GM12878 (cell line): ENCODE measurements at regions not wholly inside any gene's neighbourhood (a gene's known extent, or its start where the extent isn't known, plus 50 kb on each side); places are given as distances from the start of the nearest gene placed in this dataset.

ENCODE experiments used
- ATAC-seq: fragments of 200-7000 bp; cut with Tn5 transposase; 3 replicates; pipeline ENCODE4 v1.9.1; 2020; ENCODE audit warnings: mild to moderate bottlenecking, moderate library complexity
- BruUV-seq: library from RNA; stranded (reverse); fragments of 400-500 nt; replicated peaks from 2 replicates; lab custom pipeline; 2021; lab: Mats Ljungman, UMichigan
- CTCF ChIA-PET: fragments of 300-600 bp; sonication (Branson Sonifier 250); formaldehyde crosslinking; extraction: SDS; loops from one replicate; lab custom pipeline; 2021; ENCODE audit warnings: inconsistent platforms; lab: Yijun Ruan, JAX
- POLR2A ChIA-PET: fragments of 350-600 bp; formaldehyde crosslinking; extraction: SDS; loops from one replicate; lab custom pipeline; 2021; ENCODE audit warnings: inconsistent platforms; lab: Charles Lee
- RAD21 ChIA-PET: fragments of 300-600 bp; sonication (Branson Sonifier 250); formaldehyde crosslinking; loops from one replicate; lab custom pipeline; 2023; ENCODE audit warnings: antibody characterized with exemption; ENCODE audit not compliant: unreplicated experiment; lab: Charles Lee
- SMC1A ChIA-PET: fragments of 300-600 bp; sonication (Branson Sonifier 250); formaldehyde crosslinking; loops from one replicate; lab custom pipeline; 2023; ENCODE audit not compliant: unreplicated experiment, uncharacterized antibody; lab: Charles Lee
- DNase-seq: peaks from one replicate; pipeline ENCODE4 v3.0.0-alpha.2; 2011; ENCODE audit warnings: low read depth, low spot score
- FAIRE-seq: peaks from 3 replicates; lab custom pipeline; 2011; peaks lifted over from hg19 to GRCh38; lab: Jason Lieb, UNC
- H2AFZ ChIP-seq: 2 replicates; pipeline ENCODE4 v1.6.0; 2011; ENCODE audit warnings: low read depth, low read length, control low read depth; ENCODE audit not compliant: control insufficient read depth
- H3K27ac ChIP-seq: 2 replicates; pipeline ENCODE4 v1.5.1; 2011; ENCODE audit warnings: control low read depth; ENCODE audit not compliant: control insufficient read depth, insufficient read depth
- H3K27me3 ChIP-seq, 2 experiments: replicated peaks in 1 of 2; 2 replicates each; pipeline versions ENCODE4 v1.6.0 to v1.6.1; 2011; ENCODE audit warnings: low read length in 1 of 2; ENCODE audit not compliant: control insufficient read depth in 2 of 2, insufficient read depth in 2 of 2
- H3K36me3 ChIP-seq, 2 experiments: 2 replicates each; pipeline ENCODE4 v1.5.1; 2011; ENCODE audit warnings: low read length in 1 of 2; ENCODE audit not compliant: control insufficient read depth in 2 of 2, insufficient read depth in 2 of 2
- H3K4me1 ChIP-seq: 2 replicates; pipeline ENCODE4 v1.6.1; 2011; ENCODE audit warnings: mild to moderate bottlenecking, low read length, moderate library complexity, mixed read lengths; ENCODE audit not compliant: control insufficient read depth, insufficient read depth
- H3K4me2 ChIP-seq: 2 replicates; pipeline ENCODE4 v1.6.0; 2011; ENCODE audit warnings: control low read depth; ENCODE audit not compliant: control insufficient read depth, insufficient read depth
- H3K4me3 ChIP-seq: fragments of 200-600 bp; sonication (generic); 2 replicates; pipeline ENCODE4 v1.5.1; 2016
- H3K79me2 ChIP-seq: 2 replicates; pipeline ENCODE4 v1.6.0; 2011; ENCODE audit warnings: low read length; ENCODE audit not compliant: control insufficient read depth, insufficient read depth
- H3K9ac ChIP-seq: 2 replicates; pipeline ENCODE4 v1.8.0; 2011; ENCODE audit warnings: low read length, control low read depth, mixed read lengths; ENCODE audit not compliant: control insufficient read depth, insufficient read depth
- H3K9me3 ChIP-seq: replicated peaks from 3 replicates; pipeline ENCODE4 v1.5.1; 2011; ENCODE audit warnings: mild to moderate bottlenecking, low read length; ENCODE audit not compliant: control insufficient read depth, insufficient read depth
- H4K20me1 ChIP-seq: 2 replicates; pipeline ENCODE4 v1.6.0; 2011; ENCODE audit not compliant: control insufficient read depth, insufficient read depth
- BHLHE40 ChIP-seq, 2 experiments: fragments of 450-650 bp in 1 of 2; IDR thresholded peaks; 2 replicates each; pipeline ENCODE4 v1.6.1; 2011 to 2017; ENCODE audit warnings: low read depth in 2 of 2, borderline replicate concordance in 1 of 2, improper control_type of control experiment in 1 of 2, low read length in 1 of 2, mild to moderate bottlenecking in 1 of 2
- BMI1 ChIP-seq: fragments of 450-650 bp; IDR thresholded peaks from 2 replicates; pipeline ENCODE4 v1.6.1; 2016; ENCODE audit warnings: mild to moderate bottlenecking, moderate library complexity, borderline replicate concordance
- CHD2 ChIP-seq: IDR thresholded peaks from 2 replicates; pipeline ENCODE4 v1.6.1; 2011; ENCODE audit warnings: low read depth, low read length, improper control_type of control experiment, borderline replicate concordance
- EED ChIP-seq: sonication (generic); IDR thresholded peaks from 2 replicates; pipeline ENCODE4 v1.6.1; 2016; ENCODE audit warnings: antibody characterized with exemption, low read depth
- EP300 ChIP-seq, 2 experiments: fragments of 150-350 bp in 1 of 2; IDR thresholded peaks; 2 replicates each; pipeline ENCODE4 v1.6.1; 2011 to 2012; ENCODE audit warnings: low read depth in 2 of 2, low read length in 2 of 2, borderline replicate concordance in 1 of 2, improper control_type of control experiment in 1 of 2, inconsistent platforms in 1 of 2; ENCODE audit not compliant: control insufficient read depth in 1 of 2
- EZH2 ChIP-seq: IDR thresholded peaks from 2 replicates; pipeline ENCODE4 v1.6.1; 2012; ENCODE audit warnings: low read depth, mild to moderate bottlenecking, control low read depth, inconsistent platforms, low read length, borderline replicate concordance; ENCODE audit not compliant: control insufficient read depth
- IKZF2 ChIP-seq, 2 experiments: fragments of 450-650 bp; IDR thresholded peaks; 2 replicates each; pipeline ENCODE4 v1.6.1; 2017; ENCODE audit warnings: mild to moderate bottlenecking in 2 of 2, moderate library complexity in 2 of 2
- LARP7 ChIP-seq: fragments of 450-650 bp; IDR thresholded peaks from 2 replicates; pipeline ENCODE4 v1.6.1; 2017; ENCODE audit warnings: mild to moderate bottlenecking
- MTA2 ChIP-seq: fragments of 450-650 bp; IDR thresholded peaks from 2 replicates; pipeline ENCODE4 v1.6.1; 2016; ENCODE audit warnings: low read depth, mild to moderate bottlenecking, moderate library complexity
- NFYA ChIP-seq: IDR thresholded peaks from 2 replicates; pipeline ENCODE4 v1.6.1; 2011; ENCODE audit warnings: low read depth, mild to moderate bottlenecking, low read length, improper control_type of control experiment, borderline replicate concordance
- RELA ChIP-seq: fragments of 450-650 bp; IDR thresholded peaks from 2 replicates; pipeline ENCODE4 v1.8.0; 2014; ENCODE audit warnings: borderline replicate concordance; ENCODE audit not compliant: partially characterized antibody
- SP1 ChIP-seq: IDR thresholded peaks from one replicate; pipeline ENCODE4 v1.6.1; 2011; ENCODE audit warnings: low read depth, low read length
- TBL1XR1 ChIP-seq: IDR thresholded peaks from 2 replicates; pipeline ENCODE4 v1.6.1; 2012; ENCODE audit warnings: low read depth, low read length, improper control_type of control experiment
- WGBS: methylation state at CpG from one replicate; pipeline ENCODE4 v1.1.6; 2016; ENCODE audit warnings: low lambda C conversion rate; ENCODE audit not compliant: insufficient replicate concordance, insufficient coverage; ENCODE audit errors: missing lambda C conversion rate; 5-methylcytosine and 5-hydroxymethylcytosine counted together
- in situ Hi-C: fragments of 300-500 bp; cut with MboI; formaldehyde crosslinking; loops from 9 replicates; pipeline ENCODE4 v1.14.3; 2018; ENCODE audit warnings: mixed read lengths
- intact Hi-C: fragments of 100-400 bp; cut with micrococcal nuclease; formaldehyde crosslinking; loops from one replicate; pipeline ENCODE4 v1.14.2; 2022; ENCODE audit not compliant: unreplicated experiment
- TF ChIP-seq, protein P1 (sequence below): fragments of 450-650 bp; IDR thresholded peaks from 2 replicates; pipeline ENCODE4 v1.6.1; 2017; ENCODE audit warnings: low read depth, mild to moderate bottlenecking, moderate library complexity
- TF ChIP-seq, protein P2 (sequence below): fragments of 150-350 bp; IDR thresholded peaks from 2 replicates; pipeline ENCODE4 v1.6.1; 2016; ENCODE audit warnings: low read depth, low read length

DNA sequence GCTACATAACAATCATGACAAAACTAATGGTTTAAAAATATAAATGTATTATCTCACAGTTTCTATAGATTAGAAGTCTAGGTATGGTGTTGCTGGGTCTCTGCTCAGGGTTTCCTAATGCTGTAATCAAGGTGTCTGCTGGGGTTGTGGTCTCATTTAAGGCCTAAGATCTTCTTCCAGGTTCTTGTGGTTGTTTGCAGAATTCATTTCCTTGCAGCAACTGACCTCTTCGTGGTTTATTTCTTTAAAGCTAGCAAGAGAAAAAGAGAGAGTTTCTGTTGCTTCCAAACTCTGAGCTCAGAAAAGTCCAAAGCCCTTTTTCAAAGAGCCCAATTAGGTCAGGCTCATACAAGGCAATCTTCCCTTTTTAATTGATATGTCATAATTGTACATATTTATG is 452.7 kb upstream of the CCDC179 start:
- BruUV-seq: no TSS peak
- RAD21 ChIA-PET: no interaction called here
- in situ Hi-C loops (no loop called here), intact Hi-C loops (no loop called here)
- H3K4me1 ChIP-seq: no peaks in the 10 kb centered on the region
- no peaks in the 10 kb centered on the region for H3K36me3 ChIP-seq
- DNase-seq (no peak), FAIRE-seq (no peak), ATAC-seq (no peak)
- H3K4me2 ChIP-seq: no peak overlapping the region
- no peak overlapping the region for H2AFZ ChIP-seq
- SMC1A ChIA-PET: no interaction called here
- H3K9ac ChIP-seq: no peak overlapping the region
- no peaks in the 10 kb centered on the region for H3K9me3 ChIP-seq
- no peak overlapping the region for H3K4me3 ChIP-seq
- no peaks in the 10 kb centered on the region for H3K79me2 ChIP-seq
- WGBS: 0% methylated on average over 1 of the region's 1 CpG
- no peaks in the 10 kb centered on the region for H4K20me1 ChIP-seq
- no peaks in the 10 kb centered on the region for H3K27me3 ChIP-seq
- POLR2A ChIA-PET: no interaction called here
- TF ChIP-seq MTA2: no peak
- TF ChIP-seq EP300 (IDR thresholded peaks at IDR 0.05; ENCODE audit: borderline replicate concordance in 1 of 2, control insufficient read depth in 1 of 2, low read depth in 2 of 2, low read length in 2 of 2): no peak
- no peak for TF ChIP-seq TBL1XR1
- TF ChIP-seq CHD2: no peak
- no peak for TF ChIP-seq BHLHE40 (IDR thresholded peaks at IDR 0.05; ENCODE audit: borderline replicate concordance in 1 of 2, low read depth in 2 of 2, low read length in 1 of 2)
- no peak for TF ChIP-seq BMI1
- TF ChIP-seq NFYA: no peak
- TF ChIP-seq, protein P1, sequence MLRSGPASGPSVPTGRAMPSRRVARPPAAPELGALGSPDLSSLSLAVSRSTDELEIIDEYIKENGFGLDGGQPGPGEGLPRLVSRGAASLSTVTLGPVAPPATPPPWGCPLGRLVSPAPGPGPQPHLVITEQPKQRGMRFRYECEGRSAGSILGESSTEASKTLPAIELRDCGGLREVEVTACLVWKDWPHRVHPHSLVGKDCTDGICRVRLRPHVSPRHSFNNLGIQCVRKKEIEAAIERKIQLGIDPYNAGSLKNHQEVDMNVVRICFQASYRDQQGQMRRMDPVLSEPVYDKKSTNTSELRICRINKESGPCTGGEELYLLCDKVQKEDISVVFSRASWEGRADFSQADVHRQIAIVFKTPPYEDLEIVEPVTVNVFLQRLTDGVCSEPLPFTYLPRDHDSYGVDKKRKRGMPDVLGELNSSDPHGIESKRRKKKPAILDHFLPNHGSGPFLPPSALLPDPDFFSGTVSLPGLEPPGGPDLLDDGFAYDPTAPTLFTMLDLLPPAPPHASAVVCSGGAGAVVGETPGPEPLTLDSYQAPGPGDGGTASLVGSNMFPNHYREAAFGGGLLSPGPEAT: no peak
- no peak for TF ChIP-seq IKZF2 (IDR thresholded peaks at IDR 0.05)
- no peak for TF ChIP-seq EZH2
- TF ChIP-seq EED: no peak
- TF ChIP-seq SP1: no peak
- TF ChIP-seq, protein P2, sequence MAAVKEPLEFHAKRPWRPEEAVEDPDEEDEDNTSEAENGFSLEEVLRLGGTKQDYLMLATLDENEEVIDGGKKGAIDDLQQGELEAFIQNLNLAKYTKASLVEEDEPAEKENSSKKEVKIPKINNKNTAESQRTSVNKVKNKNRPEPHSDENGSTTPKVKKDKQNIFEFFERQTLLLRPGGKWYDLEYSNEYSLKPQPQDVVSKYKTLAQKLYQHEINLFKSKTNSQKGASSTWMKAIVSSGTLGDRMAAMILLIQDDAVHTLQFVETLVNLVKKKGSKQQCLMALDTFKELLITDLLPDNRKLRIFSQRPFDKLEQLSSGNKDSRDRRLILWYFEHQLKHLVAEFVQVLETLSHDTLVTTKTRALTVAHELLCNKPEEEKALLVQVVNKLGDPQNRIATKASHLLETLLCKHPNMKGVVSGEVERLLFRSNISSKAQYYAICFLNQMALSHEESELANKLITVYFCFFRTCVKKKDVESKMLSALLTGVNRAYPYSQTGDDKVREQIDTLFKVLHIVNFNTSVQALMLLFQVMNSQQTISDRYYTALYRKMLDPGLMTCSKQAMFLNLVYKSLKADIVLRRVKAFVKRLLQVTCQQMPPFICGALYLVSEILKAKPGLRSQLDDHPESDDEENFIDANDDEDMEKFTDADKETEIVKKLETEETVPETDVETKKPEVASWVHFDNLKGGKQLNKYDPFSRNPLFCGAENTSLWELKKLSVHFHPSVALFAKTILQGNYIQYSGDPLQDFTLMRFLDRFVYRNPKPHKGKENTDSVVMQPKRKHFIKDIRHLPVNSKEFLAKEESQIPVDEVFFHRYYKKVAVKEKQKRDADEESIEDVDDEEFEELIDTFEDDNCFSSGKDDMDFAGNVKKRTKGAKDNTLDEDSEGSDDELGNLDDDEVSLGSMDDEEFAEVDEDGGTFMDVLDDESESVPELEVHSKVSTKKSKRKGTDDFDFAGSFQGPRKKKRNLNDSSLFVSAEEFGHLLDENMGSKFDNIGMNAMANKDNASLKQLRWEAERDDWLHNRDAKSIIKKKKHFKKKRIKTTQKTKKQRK: no peak
- TF ChIP-seq RELA: no peak
- no peak for TF ChIP-seq LARP7
- CTCF ChIA-PET: no interaction called here
- no peak overlapping the region for H3K27ac ChIP-seq
